Heart left ventricle (tissue), 13 donors: ENCODE measurements at regions not wholly inside any gene's neighbourhood (a gene's known extent, or its start where the extent isn't known, plus 50 kb on each side); places are given as distances from the start of the nearest gene placed in this dataset.
"Not testable (repeated sequence)": the region's sequence is repeated elsewhere in the genome, so short reads cannot be mapped to it uniquely, and the experiment has no call there.

Source experiments
- POLR2A ChIP-seq, 2 donors: fragments of 450-650 bp; IDR thresholded peaks; one replicate each; pipeline ENCODE4 v1.6.1; 2017; ENCODE audit warnings: antibody characterized with exemption in 2 of 2, mild to moderate bottlenecking in 2 of 2, moderate library complexity in 2 of 2
- TF ChIP-seq, protein P1 (sequence below), 12 donors: fragments of 200-600 bp; sonication (generic) in 4 of 12; IDR thresholded peaks; one replicate each; pipeline versions ENCODE4 v1.5.0 to v1.8.0; 2018 to 2022; ENCODE audit warnings: antibody characterized with exemption in 12 of 12, mild to moderate bottlenecking in 5 of 12
- donor health status: ischemic (EF 13 %, LVEDD 7.1; RV severe dilation, severe dysfunction).
- donor health status: DM: no; HTN: yes; CAD: no.
- donor health status: DM: no; HTN: no; CAD: no.
- donor health status: ischemic (EF 25% LVEDD 6.9; RV normal size, moderate dysfunction).
- donor health status: ischemic (EF 25% LVEDD 5.7; RV mildly dilated, moderate dysfunction).
- donor health status: ischemic (EF 35%, LVEDD 5.7; RV mildly dilated, moderate dysfunction).
- donor health status: nonischemic (EF 11% LVEDD 7.7; RV severe dilation, severe dysfunction).
- donor health status: DM: yes; HTN: yes; CAD: no.
- donor health status: PGD.
- donor health status: ischemic (EF 29% LVEDD 5.4; RV normal size, mild dysfunction).
- donor health status: nonischemic (EF 23%, LVEDD 6.1; RV moderate dilation, normal function).

GRCh38 chr4:3914511-3914910, 148.3 kb downstream of the ADRA2C start:
- TF ChIP-seq, protein P1, sequence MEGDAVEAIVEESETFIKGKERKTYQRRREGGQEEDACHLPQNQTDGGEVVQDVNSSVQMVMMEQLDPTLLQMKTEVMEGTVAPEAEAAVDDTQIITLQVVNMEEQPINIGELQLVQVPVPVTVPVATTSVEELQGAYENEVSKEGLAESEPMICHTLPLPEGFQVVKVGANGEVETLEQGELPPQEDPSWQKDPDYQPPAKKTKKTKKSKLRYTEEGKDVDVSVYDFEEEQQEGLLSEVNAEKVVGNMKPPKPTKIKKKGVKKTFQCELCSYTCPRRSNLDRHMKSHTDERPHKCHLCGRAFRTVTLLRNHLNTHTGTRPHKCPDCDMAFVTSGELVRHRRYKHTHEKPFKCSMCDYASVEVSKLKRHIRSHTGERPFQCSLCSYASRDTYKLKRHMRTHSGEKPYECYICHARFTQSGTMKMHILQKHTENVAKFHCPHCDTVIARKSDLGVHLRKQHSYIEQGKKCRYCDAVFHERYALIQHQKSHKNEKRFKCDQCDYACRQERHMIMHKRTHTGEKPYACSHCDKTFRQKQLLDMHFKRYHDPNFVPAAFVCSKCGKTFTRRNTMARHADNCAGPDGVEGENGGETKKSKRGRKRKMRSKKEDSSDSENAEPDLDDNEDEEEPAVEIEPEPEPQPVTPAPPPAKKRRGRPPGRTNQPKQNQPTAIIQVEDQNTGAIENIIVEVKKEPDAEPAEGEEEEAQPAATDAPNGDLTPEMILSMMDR (IDR thresholded peaks at IDR 0.05), result not testable (repeated sequence)
- not testable (repeated sequence) for TF ChIP-seq POLR2A (IDR thresholded peaks at IDR 0.05)
